Endodermal cell (in vitro differentiated cells): ENCODE measurements at regions not wholly inside any gene's neighbourhood (a gene's known extent, or its start where the extent isn't known, plus 50 kb on each side); places are given as distances from the start of the nearest gene placed in this dataset.

Source experiments
- DNase-seq: peaks from one replicate; pipeline ENCODE4 v3.0.0-alpha.2; 2017
- H3K27ac ChIP-seq: 2 replicates; pipeline ENCODE4 v1.5.1; 2013; ENCODE audit warnings: mild to moderate bottlenecking, low read depth, low read length, moderate library complexity
- H3K27me3 ChIP-seq: 2 replicates; pipeline ENCODE4 v1.6.1; 2013; ENCODE audit warnings: mild to moderate bottlenecking, low read length, moderate library complexity; ENCODE audit not compliant: insufficient read depth, control insufficient read depth, poor library complexity, severe bottlenecking
- H3K36me3 ChIP-seq: 2 replicates; pipeline ENCODE4 v1.7.0; 2013; ENCODE audit warnings: mild to moderate bottlenecking, low read length, moderate library complexity; ENCODE audit not compliant: control insufficient read depth, insufficient read depth
- H3K4me1 ChIP-seq: one replicate; pipeline ENCODE4 v1.7.0; 2013; ENCODE audit warnings: low read length; ENCODE audit not compliant: control insufficient read depth, insufficient read depth
- H3K4me3 ChIP-seq: 2 replicates; pipeline ENCODE4 v1.5.1; 2013; ENCODE audit warnings: mild to moderate bottlenecking, low read length, moderate library complexity
- H3K9ac ChIP-seq: 2 replicates; pipeline ENCODE4 v1.6.1; 2013; ENCODE audit warnings: mild to moderate bottlenecking, low read length, moderate library complexity; ENCODE audit not compliant: poor library complexity, severe bottlenecking; ENCODE audit errors: extremely low read depth
- H3K9me3 ChIP-seq: 2 replicates; pipeline ENCODE4 v1.6.1; 2013; ENCODE audit warnings: mild to moderate bottlenecking, low read length, moderate library complexity; ENCODE audit not compliant: control insufficient read depth
- H3K27ac Mint-ChIP-seq: 2 replicates; pipeline ENCODE4 v1.8.0; 2020; ENCODE audit warnings: mixed read lengths
- H3K27me3 Mint-ChIP-seq: 2 replicates; pipeline ENCODE4 v1.8.0; 2021; ENCODE audit warnings: mild to moderate bottlenecking, mixed read lengths; ENCODE audit not compliant: insufficient read depth
- H3K36me3 Mint-ChIP-seq: 2 replicates; pipeline ENCODE4 v1.8.0; 2020; ENCODE audit warnings: low read depth, mixed read lengths
- H3K4me1 Mint-ChIP-seq: 2 replicates; pipeline ENCODE4 v1.8.0; 2020; ENCODE audit warnings: mixed read lengths
- H3K4me3 Mint-ChIP-seq: 2 replicates; pipeline ENCODE4 v1.8.0; 2020; ENCODE audit warnings: mild to moderate bottlenecking, moderate library complexity, mixed read lengths
- H3K9me3 Mint-ChIP-seq: 2 replicates; pipeline ENCODE4 v1.8.0; 2020; ENCODE audit warnings: mild to moderate bottlenecking, mixed read lengths
- WGBS, 2 experiments: methylation state at CpG; one replicate each; pipeline versions ENCODE4 v1.1.5 to v1.1.7; 2013; ENCODE audit warnings: missing lambda C conversion rate in 2 of 2, mixed read lengths in 1 of 2; ENCODE audit not compliant: insufficient coverage in 1 of 2, insufficient read length in 1 of 2; 5-methylcytosine and 5-hydroxymethylcytosine counted together
- TF ChIP-seq, protein P1 (sequence below): fragments of 200-600 bp; sonication (generic); conservative IDR thresholded peaks from 2 replicates; pipeline ENCODE4 v1.5.0; 2021; ENCODE audit warnings: antibody characterized with exemption, mild to moderate bottlenecking

DNA sequence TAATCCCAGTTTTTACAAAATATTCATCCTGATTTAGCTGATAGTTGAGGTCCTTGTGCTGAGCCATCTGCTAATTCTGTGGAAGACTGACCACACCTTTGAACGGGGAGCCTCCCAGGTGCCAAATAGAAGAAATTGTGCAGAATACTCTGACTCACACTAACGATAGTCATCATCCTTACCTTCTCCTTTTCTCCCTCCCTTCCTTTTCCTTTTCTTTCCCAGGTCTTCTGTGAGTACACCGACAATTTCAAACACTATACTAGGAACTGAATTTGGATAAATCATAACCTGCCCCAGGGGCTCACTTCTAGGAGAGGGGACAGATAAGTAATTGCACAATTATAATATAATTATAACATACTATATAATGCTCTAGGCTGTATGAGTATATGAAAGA lies 73.1 kb upstream of the CTSC start:
- Mint-ChIP-seq H3K9me3 (no peaks in the 10 kb centered on the region), H3K27me3 (peaks cover 9% of the 10 kb centered on the region), H3K4me3 (no peak overlapping the region), H3K27ac (no peak overlapping the region), H3K4me1 (peaks cover 11% of the 10 kb centered on the region), H3K36me3 (no peaks in the 10 kb centered on the region)
- H3K4me1 ChIP-seq: no peaks in the 10 kb centered on the region
- H3K4me3 ChIP-seq: no peak overlapping the region
- TF ChIP-seq, protein P1, sequence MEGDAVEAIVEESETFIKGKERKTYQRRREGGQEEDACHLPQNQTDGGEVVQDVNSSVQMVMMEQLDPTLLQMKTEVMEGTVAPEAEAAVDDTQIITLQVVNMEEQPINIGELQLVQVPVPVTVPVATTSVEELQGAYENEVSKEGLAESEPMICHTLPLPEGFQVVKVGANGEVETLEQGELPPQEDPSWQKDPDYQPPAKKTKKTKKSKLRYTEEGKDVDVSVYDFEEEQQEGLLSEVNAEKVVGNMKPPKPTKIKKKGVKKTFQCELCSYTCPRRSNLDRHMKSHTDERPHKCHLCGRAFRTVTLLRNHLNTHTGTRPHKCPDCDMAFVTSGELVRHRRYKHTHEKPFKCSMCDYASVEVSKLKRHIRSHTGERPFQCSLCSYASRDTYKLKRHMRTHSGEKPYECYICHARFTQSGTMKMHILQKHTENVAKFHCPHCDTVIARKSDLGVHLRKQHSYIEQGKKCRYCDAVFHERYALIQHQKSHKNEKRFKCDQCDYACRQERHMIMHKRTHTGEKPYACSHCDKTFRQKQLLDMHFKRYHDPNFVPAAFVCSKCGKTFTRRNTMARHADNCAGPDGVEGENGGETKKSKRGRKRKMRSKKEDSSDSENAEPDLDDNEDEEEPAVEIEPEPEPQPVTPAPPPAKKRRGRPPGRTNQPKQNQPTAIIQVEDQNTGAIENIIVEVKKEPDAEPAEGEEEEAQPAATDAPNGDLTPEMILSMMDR: no peak
- DNase-seq: no peak
- H3K36me3 ChIP-seq: no peaks in the 10 kb centered on the region
- 85% methylated on average over 3 of the region's 3 CpGs; no CpG with 5 or more reads in 1 of the 2 experiments for WGBS, 2 experiments
- H3K9ac ChIP-seq: no peak overlapping the region
- no peak overlapping the region for H3K27ac ChIP-seq
- peaks cover 13% of the 10 kb centered on the region for H3K27me3 ChIP-seq
- H3K9me3 ChIP-seq: no peaks in the 10 kb centered on the region

DNA sequence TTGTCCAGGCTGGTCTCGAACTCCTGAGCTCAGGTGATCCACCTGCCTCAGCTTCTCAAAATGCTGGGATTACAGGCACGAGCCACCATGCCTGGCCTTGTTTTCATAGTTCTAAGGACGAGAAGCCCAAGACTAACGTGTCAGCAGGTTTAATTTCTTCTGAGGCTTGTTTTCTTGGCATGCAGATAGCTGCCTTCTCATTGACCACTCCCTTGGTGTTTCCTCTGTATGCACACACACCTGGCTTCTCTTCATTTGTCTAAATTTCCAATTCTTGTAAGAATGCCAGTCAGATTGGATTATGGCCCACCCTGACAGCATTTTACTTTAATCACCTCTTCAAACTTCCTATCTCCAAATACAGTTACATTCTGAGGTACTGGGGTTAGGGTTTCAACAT lies 72.5 kb upstream of the CTSC start:
- no peak overlapping the region for H3K9ac ChIP-seq
- no peaks in the 10 kb centered on the region for H3K9me3 Mint-ChIP-seq
- H3K9me3 ChIP-seq: no peaks in the 10 kb centered on the region
- no peak for DNase-seq
- no peak overlapping the region for H3K4me3 Mint-ChIP-seq
- peaks cover 10% of the 10 kb centered on the region for H3K4me1 Mint-ChIP-seq
- no peaks in the 10 kb centered on the region for H3K36me3 Mint-ChIP-seq
- no peak overlapping the region for H3K27ac Mint-ChIP-seq
- H3K4me3 ChIP-seq: no peak overlapping the region
- TF ChIP-seq, protein P1: no peak
- H3K4me1 ChIP-seq: no peaks in the 10 kb centered on the region
- H3K27me3 ChIP-seq: peaks cover 18% of the 10 kb centered on the region
- no peaks in the 10 kb centered on the region for H3K36me3 ChIP-seq
- peaks cover 9% of the 10 kb centered on the region for H3K27me3 Mint-ChIP-seq
- 88 to 90% methylated on average over 4 of the region's 4 CpGs for WGBS, 2 experiments
- no peak overlapping the region for H3K27ac ChIP-seq

DNA sequence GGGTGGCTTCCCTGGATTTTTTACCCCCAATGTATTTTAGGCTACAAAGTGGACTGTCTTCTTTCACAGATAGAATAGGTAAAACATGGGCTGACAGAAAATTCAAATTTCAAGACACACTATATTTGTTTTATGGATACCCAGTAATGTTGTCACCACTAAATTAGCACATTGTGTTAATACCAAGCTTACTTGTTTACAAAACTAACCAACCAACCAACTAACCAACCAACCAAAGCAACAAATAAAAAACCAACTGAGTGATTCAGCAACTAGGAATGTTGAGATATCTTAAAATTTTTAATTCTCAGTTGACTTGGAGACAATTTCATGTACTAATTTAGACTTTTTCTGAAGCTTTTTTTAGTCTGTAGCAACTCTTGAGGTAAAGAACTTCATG lies 69.3 kb upstream of the CTSC start:
- H3K36me3 ChIP-seq: no peaks in the 10 kb centered on the region
- H3K36me3 Mint-ChIP-seq: no peaks in the 10 kb centered on the region
- H3K27ac ChIP-seq: no peak overlapping the region
- H3K9ac ChIP-seq: no peak overlapping the region
- no peak for DNase-seq
- no peaks in the 10 kb centered on the region for H3K27me3 Mint-ChIP-seq
- no peaks in the 10 kb centered on the region for H3K9me3 Mint-ChIP-seq
- H3K9me3 ChIP-seq: no peaks in the 10 kb centered on the region
- TF ChIP-seq, protein P1: no peak
- peaks cover 8% of the 10 kb centered on the region for H3K27me3 ChIP-seq
- H3K27ac Mint-ChIP-seq: no peak overlapping the region
- H3K4me1 ChIP-seq: no peaks in the 10 kb centered on the region
- H3K4me3 ChIP-seq: no peak overlapping the region
- no peak overlapping the region for H3K4me3 Mint-ChIP-seq
- peaks cover 4% of the 10 kb centered on the region for H3K4me1 Mint-ChIP-seq
